Spleen (tissue), 11 donors: ENCODE measurements at regions not wholly inside any gene's neighbourhood (a gene's known extent, or its start where the extent isn't known, plus 50 kb on each side); places are given as distances from the start of the nearest gene placed in this dataset.

Experiments
- DNase-seq: peaks from one replicate; pipeline ENCODE4 v3.0.0-alpha.2; 2020
- H3K27ac ChIP-seq, 8 donors: fragments of 200-600 bp; sonication (generic) in 7 of 8; 1 replicate in 4 of 8; 2 replicates in 4 of 8; pipeline versions ENCODE4 v1.5.0 to v1.8.0; 2016 to 2021; ENCODE audit warnings: inconsistent platforms in 4 of 8, mild to moderate bottlenecking in 4 of 8, moderate library complexity in 1 of 8
- H3K27me3 ChIP-seq, 7 donors: fragments of 200-600 bp; sonication (generic) in 6 of 7; replicated peaks in 1 of 7; 1 replicate in 4 of 7; 2 replicates in 3 of 7; pipeline versions ENCODE4 v1.5.0 to v1.8.0; 2016 to 2021; ENCODE audit warnings: inconsistent platforms in 3 of 7, mild to moderate bottlenecking in 1 of 7
- H3K36me3 ChIP-seq, 6 donors: fragments of 200-600 bp; sonication (generic) in 5 of 6; 1 replicate in 4 of 6; 2 replicates in 2 of 6; pipeline versions ENCODE4 v1.5.0 to v1.8.0; 2016 to 2021; ENCODE audit warnings: inconsistent platforms in 2 of 6
- H3K4me1 ChIP-seq, 6 donors: fragments of 200-600 bp; sonication (generic) in 5 of 6; 1 replicate in 3 of 6; 2 replicates in 3 of 6; pipeline versions ENCODE4 v1.5.0 to v1.8.0; 2016 to 2021; ENCODE audit warnings: inconsistent platforms in 3 of 6
- H3K4me3 ChIP-seq, 8 donors: fragments of 200-600 bp; sonication (generic) in 7 of 8; 1 replicate in 4 of 8; 2 replicates in 4 of 8; pipeline versions ENCODE4 v1.5.0 to v1.8.0; 2016 to 2021; ENCODE audit warnings: inconsistent platforms in 4 of 8, mild to moderate bottlenecking in 4 of 8, moderate library complexity in 2 of 8
- H3K9me3 ChIP-seq, 8 donors: fragments of 200-600 bp; sonication (generic) in 7 of 8; 1 replicate in 4 of 8; 2 replicates in 4 of 8; pipeline versions ENCODE4 v1.5.0 to v1.8.0; 2016 to 2021; ENCODE audit warnings: inconsistent platforms in 4 of 8
- POLR2A ChIP-seq, 3 donors: fragments of 450-650 bp; IDR thresholded peaks; one replicate each; pipeline ENCODE4 v1.5.1; 2017; ENCODE audit warnings: antibody characterized with exemption in 3 of 3, mild to moderate bottlenecking in 1 of 3
- POLR2AphosphoS5 ChIP-seq, 3 donors: sonication (generic); formaldehyde crosslinking; IDR thresholded peaks; one replicate each; pipeline ENCODE4 v1.5.1; 2017; ENCODE audit warnings: antibody characterized with exemption in 3 of 3
- WGBS, 5 donors: extraction: QIAGEN DNeasy Blood & Tissue Kit in 3 of 5; methylation state at CpG; one replicate each; pipeline versions ENCODE4 v1.1.5 to v1.1.7; 2013 to 2018; 5-methylcytosine and 5-hydroxymethylcytosine counted together
- intact Hi-C: fragments of 100-400 bp; cut with DNase I; formaldehyde crosslinking; loops from one replicate; pipeline ENCODE4 v1.15.0; 2023; ENCODE audit warnings: low total_unique reads
- TF ChIP-seq, protein P1 (sequence below), 11 experiments: fragments of 200-600 bp in 7 of 11; fragments of 450-650 bp in 4 of 11; sonication (generic) in 4 of 11; IDR thresholded peaks in 8 of 11; conservative IDR thresholded peaks in 3 of 11; 1 replicate in 7 of 11; 2 replicates in 4 of 11; pipeline versions ENCODE4 v1.4.0 to v1.8.0; 2016 to 2021; ENCODE audit warnings: antibody characterized with exemption in 11 of 11, inconsistent platforms in 4 of 11, mild to moderate bottlenecking in 1 of 11
- donor health status: healthy with polysubstance abuse.
- donor health status: DM: no; HTN: no; CAD: no; lungs with moderate emphysema.
- donor health status: DM: no; HTN: no; CAD: no.
- donor health status: Bipolar disorder and iron deficiency.
- donor health status: healthy.
- donor health status: DM: no; HTN: no; CAD: no.
- donor health status: DM: yes; HTN: yes; CAD: no.

DNA sequence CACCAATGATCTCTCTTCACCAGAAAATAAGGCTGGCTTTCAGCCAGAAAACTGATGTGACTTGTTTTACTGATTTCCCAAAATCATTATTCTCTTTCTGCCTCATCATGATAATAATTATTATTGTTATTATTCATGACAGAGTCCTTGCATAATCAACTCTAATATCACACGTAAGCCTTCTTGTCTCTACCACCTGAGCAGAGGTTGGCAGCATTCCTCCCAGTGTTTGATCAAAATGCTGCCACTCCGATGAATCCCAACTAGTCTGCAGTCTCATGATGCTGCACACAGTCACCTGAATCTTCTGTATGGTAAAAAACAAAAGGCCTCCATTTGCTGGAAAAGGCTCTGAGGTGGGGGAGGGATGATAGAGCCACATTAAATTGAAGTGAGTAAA lies 105.7 kb upstream of the PLEKHG7 start:
- Histone ChIP-seq H3K4me1 (peaks cover 0 to 25% (median 15%) of the 10 kb centered on the region in 6 donors), H3K4me3 (no peak overlapping the region), H3K36me3 (no peaks in the 10 kb centered on the region), H3K27ac (no peak overlapping the region), H3K9me3 (peaks cover 0 to 29% (median 21%) of the 10 kb centered on the region in 8 donors), H3K27me3 (no peaks in the 10 kb centered on the region)
- TF ChIP-seq, protein P1, sequence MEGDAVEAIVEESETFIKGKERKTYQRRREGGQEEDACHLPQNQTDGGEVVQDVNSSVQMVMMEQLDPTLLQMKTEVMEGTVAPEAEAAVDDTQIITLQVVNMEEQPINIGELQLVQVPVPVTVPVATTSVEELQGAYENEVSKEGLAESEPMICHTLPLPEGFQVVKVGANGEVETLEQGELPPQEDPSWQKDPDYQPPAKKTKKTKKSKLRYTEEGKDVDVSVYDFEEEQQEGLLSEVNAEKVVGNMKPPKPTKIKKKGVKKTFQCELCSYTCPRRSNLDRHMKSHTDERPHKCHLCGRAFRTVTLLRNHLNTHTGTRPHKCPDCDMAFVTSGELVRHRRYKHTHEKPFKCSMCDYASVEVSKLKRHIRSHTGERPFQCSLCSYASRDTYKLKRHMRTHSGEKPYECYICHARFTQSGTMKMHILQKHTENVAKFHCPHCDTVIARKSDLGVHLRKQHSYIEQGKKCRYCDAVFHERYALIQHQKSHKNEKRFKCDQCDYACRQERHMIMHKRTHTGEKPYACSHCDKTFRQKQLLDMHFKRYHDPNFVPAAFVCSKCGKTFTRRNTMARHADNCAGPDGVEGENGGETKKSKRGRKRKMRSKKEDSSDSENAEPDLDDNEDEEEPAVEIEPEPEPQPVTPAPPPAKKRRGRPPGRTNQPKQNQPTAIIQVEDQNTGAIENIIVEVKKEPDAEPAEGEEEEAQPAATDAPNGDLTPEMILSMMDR (IDR thresholded peaks at IDR 0.05 in 8 of 11, conservative IDR thresholded peaks at IDR 0.05 in 3 of 11), result no peak
- TF ChIP-seq POLR2A (IDR thresholded peaks at IDR 0.05), result no peak
- intact Hi-C loops, result no loop called here
- 44 to 98% (median 70%) methylated on average over 2 of the region's 2 CpGs for WGBS, 5 donors
- DNase-seq, result no peak

DNA sequence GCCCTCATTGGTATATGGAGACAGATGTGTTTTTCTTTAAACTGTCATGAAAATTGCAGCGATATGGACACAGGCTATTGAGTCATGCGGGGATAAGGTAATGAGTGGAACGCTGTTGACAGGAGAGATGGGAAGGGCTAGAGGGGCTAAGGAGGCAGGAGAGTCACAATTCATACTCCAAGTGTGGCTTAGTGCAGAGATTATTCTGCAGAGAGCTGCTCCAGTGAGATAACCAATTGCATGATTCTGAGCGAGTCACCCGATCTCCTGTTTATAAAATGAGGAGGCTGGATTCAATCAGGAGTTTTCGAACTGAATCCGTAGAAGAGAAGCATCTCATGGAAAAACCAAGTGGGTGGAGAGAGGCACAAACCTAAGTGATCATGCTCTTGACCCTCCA lies 106.4 kb upstream of the PLEKHG7 start:
- TF ChIP-seq POLR2A (IDR thresholded peaks at IDR 0.05) (no peak), POLR2AphosphoS5 (IDR thresholded peaks at IDR 0.05) (no peak)
- TF ChIP-seq, protein P1 (IDR thresholded peaks at IDR 0.05 in 8 of 11, conservative IDR thresholded peaks at IDR 0.05 in 3 of 11), result no peak
- Histone ChIP-seq H3K27me3 (no peaks in the 10 kb centered on the region), H3K4me3 (no peak overlapping the region), H3K9me3 (peaks cover 0 to 27% (median 20%) of the 10 kb centered on the region in 8 donors), H3K27ac (no peak overlapping the region), H3K36me3 (no peaks in the 10 kb centered on the region), H3K4me1 (peaks cover 0 to 25% (median 15%) of the 10 kb centered on the region in 6 donors)
- DNase-seq, result no peak
- 90 to 93% (median 91%) methylated on average over 7 of the region's 7 CpGs for WGBS, 5 donors
- intact Hi-C loops, result no loop called here

DNA sequence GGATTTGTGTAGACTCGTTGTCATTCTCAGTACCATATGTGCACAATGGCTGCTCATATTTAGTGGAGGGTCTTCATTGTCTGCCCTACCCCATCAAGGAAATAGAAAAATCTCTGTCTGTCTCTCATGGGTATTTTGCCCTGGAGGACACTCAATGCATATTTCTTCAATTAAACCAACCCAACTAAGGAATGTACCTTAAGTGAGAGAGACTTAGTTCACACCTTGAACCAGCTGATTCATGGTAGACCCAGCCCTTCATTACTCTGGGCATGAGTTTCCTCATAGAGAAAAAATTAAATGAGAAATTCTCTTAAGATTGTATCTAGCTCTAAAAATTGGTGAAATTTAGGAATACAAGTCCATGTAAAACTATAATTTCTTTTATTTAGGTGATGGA lies 107.1 kb upstream of the PLEKHG7 start:
- no peak for DNase-seq
- intact Hi-C loops, result no loop called here

DNA sequence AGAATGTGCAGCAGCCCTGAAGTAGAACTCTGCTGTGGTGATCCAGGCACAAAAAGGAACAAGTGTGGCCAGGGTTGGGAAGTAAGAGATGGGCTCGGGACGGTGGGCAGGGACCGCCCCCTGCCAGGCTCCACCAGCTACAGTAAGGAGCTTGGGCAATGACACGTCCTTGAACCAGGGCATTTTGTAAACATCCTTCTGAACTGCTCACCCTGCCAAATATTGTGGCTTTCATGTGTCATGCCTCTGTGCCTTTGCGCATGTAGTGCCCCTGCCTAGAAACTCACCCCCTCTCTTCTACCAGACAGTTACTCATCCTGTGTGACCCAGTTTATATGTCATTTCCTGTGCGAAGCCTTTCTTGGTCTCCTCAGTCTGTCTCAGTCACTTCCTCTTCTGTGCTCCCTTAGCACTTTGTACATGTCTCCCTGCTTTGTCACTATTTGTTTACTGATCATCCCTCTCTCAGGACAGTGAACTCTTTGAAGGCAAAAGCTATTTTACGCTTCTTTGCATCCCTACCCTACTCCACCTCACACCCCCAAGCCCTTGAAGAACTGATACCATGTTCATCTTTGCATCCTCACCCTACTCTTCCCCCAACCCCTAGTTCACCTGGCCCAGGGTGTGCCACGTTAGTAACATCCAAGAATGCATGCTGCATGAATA lies 108.9 kb upstream of the PLEKHG7 start:
- 31 to 40% (median 35%) methylated on average over 8 of the region's 8 CpGs for WGBS, 5 donors
- H3K4me3 ChIP-seq, result peak overlapping the region in 1 of 8 donors; percentile 1
- no peaks in the 10 kb centered on the region for H3K36me3 ChIP-seq
- peaks cover 0 to 4% (median 0%) of the 10 kb centered on the region in 8 donors for H3K9me3 ChIP-seq
- H3K4me1 ChIP-seq, result peaks cover 0 to 25% (median 15%) of the 10 kb centered on the region in 6 donors
- H3K27me3 ChIP-seq, result no peaks in the 10 kb centered on the region
- intact Hi-C loops, result no loop called here
- H3K27ac ChIP-seq, result peak overlapping the region; percentile 42 to 89 (median 80)
- TF ChIP-seq POLR2AphosphoS5 (IDR thresholded peaks at IDR 0.05), result peak; percentile 29 to 89 (median 55)
- TF ChIP-seq, protein P1 (IDR thresholded peaks at IDR 0.05 in 8 of 11, conservative IDR thresholded peaks at IDR 0.05 in 3 of 11), result no peak
- peak; percentile 84 for DNase-seq

More for the DNA sequence above, 107.1 kb upstream of the PLEKHG7 start:
- Histone ChIP-seq H3K9me3 (peaks cover 0 to 22% (median 17%) of the 10 kb centered on the region in 8 donors), H3K27me3 (no peaks in the 10 kb centered on the region), H3K36me3 (no peaks in the 10 kb centered on the region), H3K4me1 (peaks cover 0 to 25% (median 15%) of the 10 kb centered on the region in 6 donors), H3K4me3 (no peak overlapping the region), H3K27ac (no peak overlapping the region)
- 91 to 100% (median 98%) methylated on average over 1 of the region's 1 CpG for WGBS, 5 donors
- TF ChIP-seq POLR2AphosphoS5 (IDR thresholded peaks at IDR 0.05) (no peak), POLR2A (IDR thresholded peaks at IDR 0.05) (no peak)
- TF ChIP-seq, protein P1 (IDR thresholded peaks at IDR 0.05 in 8 of 11, conservative IDR thresholded peaks at IDR 0.05 in 3 of 11), result no peak
